K562 (cell line): ENCODE measurements at regions not wholly inside any gene's neighbourhood (a gene's known extent, or its start where the extent isn't known, plus 50 kb on each side); places are given as distances from the start of the nearest gene placed in this dataset.

Experiments used
- ATAC-seq: fragments of 200-7000 bp; cut with Tn5 transposase; 3 replicates; pipeline ENCODE4 v1.9.1; 2020; ENCODE audit warnings: moderate library complexity
- BruUV-seq: library from RNA; stranded (reverse); fragments of 400-500 nt; replicated peaks from 2 replicates; lab custom pipeline; 2021; lab: Mats Ljungman, UMichigan
- CTCF ChIA-PET: fragments of 300-600 bp; formaldehyde crosslinking; extraction: SDS; loops from one replicate; lab custom pipeline; 2021; ENCODE audit warnings: low intra/inter-chr PET ratio; lab: Yijun Ruan, JAX
- POLR2A ChIA-PET: fragments of 300-600, 350-650 bp; sonication (Branson Sonifier 250); formaldehyde crosslinking; extraction: SDS; loops from one replicate; lab custom pipeline; 2021; ENCODE audit warnings: antibody characterized with exemption, inconsistent platforms; lab: Yijun Ruan, JAX
- DNase-seq, 4 experiments: peaks; one replicate each; pipeline versions ENCODE4 v3.0.0 to v3.0.0-alpha.2; 2011 to 2018; ENCODE audit warnings: low spot score in 3 of 4, mixed read lengths in 3 of 4; ENCODE audit errors: extremely low read depth in 1 of 4
- FAIRE-seq: peaks from 2 replicates; lab custom pipeline; 2011; peaks lifted over from hg19 to GRCh38; lab: Jason Lieb, UNC
- H2AFZ ChIP-seq: 2 replicates; pipeline ENCODE4 v1.6.0; 2011; ENCODE audit warnings: low read depth, low read length, control low read depth, inconsistent platforms
- H3K27ac ChIP-seq: fragments of 200-600 bp; 3 replicates; pipeline ENCODE4 v1.8.0; 2011; ENCODE audit warnings: low read depth, mild to moderate bottlenecking, control low read depth, inconsistent platforms, low read length, moderate library complexity, mixed read lengths; ENCODE audit errors: extremely low read depth
- H3K27me3 ChIP-seq, 2 experiments: fragments of 300-600 bp in 1 of 2; 2 replicates in 1 of 2; 3 replicates in 1 of 2; pipeline versions ENCODE4 v1.6.0 to v1.8.0; 2011; ENCODE audit warnings: inconsistent platforms in 2 of 2, low read length in 2 of 2, mild to moderate bottlenecking in 1 of 2, mixed read lengths in 1 of 2, moderate library complexity in 1 of 2; ENCODE audit not compliant: control insufficient read depth in 2 of 2, insufficient read depth in 2 of 2
- H3K36me3 ChIP-seq: fragments of 300-600 bp; 3 replicates; pipeline ENCODE4 v1.8.0; 2011; ENCODE audit warnings: mild to moderate bottlenecking, low read length, inconsistent platforms; ENCODE audit not compliant: control insufficient read depth, insufficient read depth
- H3K4me1 ChIP-seq, 2 experiments: fragments of 200-600 bp in 1 of 2; replicated peaks in 1 of 2; 2 replicates in 1 of 2; 3 replicates in 1 of 2; pipeline versions ENCODE4 v1.5.1 to v1.8.0; 2011; ENCODE audit warnings: inconsistent platforms in 2 of 2, low read length in 2 of 2, mild to moderate bottlenecking in 1 of 2, mixed read lengths in 1 of 2, moderate library complexity in 1 of 2; ENCODE audit not compliant: control insufficient read depth in 2 of 2, insufficient read depth in 2 of 2
- H3K4me2 ChIP-seq: 2 replicates; pipeline ENCODE4 v1.6.1; 2011; ENCODE audit warnings: low read length, control low read depth, inconsistent platforms, mixed read lengths; ENCODE audit not compliant: insufficient read depth
- H3K4me3 ChIP-seq: fragments of 200-600 bp; sonication (generic), shearing (Covaris generic); 2 replicates; pipeline ENCODE4 v1.5.1; 2016; ENCODE audit warnings: control low read depth, inconsistent platforms
- H3K79me2 ChIP-seq: fragments of 200-600 bp; 3 replicates; pipeline ENCODE4 v1.8.0; 2011; ENCODE audit warnings: low read length, inconsistent platforms; ENCODE audit not compliant: control insufficient read depth, insufficient read depth
- H3K9ac ChIP-seq, 2 experiments: 2 replicates each; pipeline versions ENCODE4 v1.6.0 to v1.6.1; 2011; ENCODE audit warnings: low read depth in 2 of 2, low read length in 2 of 2, control low read depth in 1 of 2, inconsistent platforms in 1 of 2, mild to moderate bottlenecking in 1 of 2, mixed read lengths in 1 of 2; ENCODE audit not compliant: insufficient read depth in 1 of 2
- H3K9me1 ChIP-seq: one replicate; pipeline ENCODE4 v1.6.0; 2011; ENCODE audit warnings: inconsistent platforms, mild to moderate bottlenecking, low read length, moderate library complexity; ENCODE audit not compliant: control insufficient read depth, insufficient read depth
- H3K9me3 ChIP-seq: replicated peaks from 2 replicates; pipeline ENCODE4 v1.5.1; 2011; ENCODE audit warnings: low read depth, low read length, inconsistent platforms; ENCODE audit not compliant: control insufficient read depth, insufficient read depth
- H4K20me1 ChIP-seq: replicated peaks from 2 replicates; pipeline ENCODE4 v1.6.1; 2011; ENCODE audit warnings: low read length, inconsistent platforms, mixed read lengths; ENCODE audit not compliant: control insufficient read depth, insufficient read depth
- CBFA2T3 ChIP-seq: fragments of 450-650 bp; IDR thresholded peaks from 2 replicates; pipeline ENCODE4 v1.6.1; 2017
- HMG20A ChIP-seq: fragments of 450-650 bp; formaldehyde crosslinking; conservative IDR thresholded peaks from 2 replicates; pipeline ENCODE4 v1.4.0; 2020; ENCODE audit warnings: mild to moderate bottlenecking, mixed read lengths
- PURB ChIP-seq: sonication (generic); formaldehyde crosslinking; IDR thresholded peaks from 2 replicates; pipeline ENCODE4 v1.9.0; 2021; ENCODE audit warnings: low read depth, mild to moderate bottlenecking, missing genetic modification reagents
- RAD21 ChIP-seq, 2 experiments: fragments of 250-450 bp in 1 of 2; fragments of 450-650 bp in 1 of 2; sonication (Bioruptor Pico) in 1 of 2; formaldehyde crosslinking in 1 of 2; IDR thresholded peaks in 1 of 2; conservative IDR thresholded peaks in 1 of 2; 2 replicates each; pipeline versions ENCODE4 v1.4.0 to v1.8.0; 2020 to 2022; ENCODE audit warnings: mild to moderate bottlenecking in 2 of 2, moderate library complexity in 1 of 2
- TGIF2 ChIP-seq: sonication (generic); formaldehyde crosslinking; IDR thresholded peaks from 2 replicates; pipeline ENCODE4 v1.8.1; 2022; ENCODE audit warnings: mild to moderate bottlenecking, missing genetic modification reagents, moderate library complexity
- ZC3H8 ChIP-seq: fragments of 450-650 bp; IDR thresholded peaks from 2 replicates; pipeline ENCODE4 v1.6.1; 2017
- ZNF3 ChIP-seq: fragments of 250-450 bp; sonication (Bioruptor Pico); IDR thresholded peaks from 2 replicates; pipeline ENCODE4 v1.5.0; 2021; ENCODE audit warnings: mild to moderate bottlenecking, moderate library complexity
- WGBS: fragments of 100-300 bp; shearing (Covaris generic); methylation state at CpG from one replicate; pipeline ENCODE4 v1.1.6; 2016; ENCODE audit warnings: low coverage, mixed read lengths; ENCODE audit not compliant: insufficient coverage; ENCODE audit errors: missing lambda C conversion rate; 5-methylcytosine and 5-hydroxymethylcytosine counted together
- in situ Hi-C: fragments of 300-500 bp; cut with MboI; formaldehyde crosslinking; loops from 4 replicates; pipeline ENCODE4 v1.15.0; 2018; ENCODE audit warnings: inconsistent platforms, mixed read lengths
- intact Hi-C: fragments of 100-400 bp; cut with micrococcal nuclease; formaldehyde crosslinking; loops from 2 replicates; pipeline ENCODE4 v1.14.2; 2022
- TF ChIP-seq, protein P1 (sequence below): fragments of 450-650 bp; IDR thresholded peaks from 2 replicates; pipeline ENCODE4 v1.6.1; 2016
- TF ChIP-seq, protein P2 (sequence below): fragments of 250-450 bp; sonication (Bioruptor Pico); IDR thresholded peaks from 2 replicates; pipeline ENCODE4 v1.5.1; 2021; ENCODE audit warnings: mild to moderate bottlenecking
- TF ChIP-seq, protein P3 (sequence below): sonication (generic); formaldehyde crosslinking; IDR thresholded peaks from 2 replicates; pipeline ENCODE4 v1.9.0; 2022; ENCODE audit warnings: mild to moderate bottlenecking, missing genetic modification reagents
- TF ChIP-seq, protein P4 (sequence below): IDR thresholded peaks from 2 replicates; pipeline ENCODE4 v1.6.1; 2011; ENCODE audit warnings: borderline replicate concordance, low read depth, mild to moderate bottlenecking, moderate library complexity, low read length; ENCODE audit not compliant: insufficient read depth, poor library complexity, severe bottlenecking

DNA sequence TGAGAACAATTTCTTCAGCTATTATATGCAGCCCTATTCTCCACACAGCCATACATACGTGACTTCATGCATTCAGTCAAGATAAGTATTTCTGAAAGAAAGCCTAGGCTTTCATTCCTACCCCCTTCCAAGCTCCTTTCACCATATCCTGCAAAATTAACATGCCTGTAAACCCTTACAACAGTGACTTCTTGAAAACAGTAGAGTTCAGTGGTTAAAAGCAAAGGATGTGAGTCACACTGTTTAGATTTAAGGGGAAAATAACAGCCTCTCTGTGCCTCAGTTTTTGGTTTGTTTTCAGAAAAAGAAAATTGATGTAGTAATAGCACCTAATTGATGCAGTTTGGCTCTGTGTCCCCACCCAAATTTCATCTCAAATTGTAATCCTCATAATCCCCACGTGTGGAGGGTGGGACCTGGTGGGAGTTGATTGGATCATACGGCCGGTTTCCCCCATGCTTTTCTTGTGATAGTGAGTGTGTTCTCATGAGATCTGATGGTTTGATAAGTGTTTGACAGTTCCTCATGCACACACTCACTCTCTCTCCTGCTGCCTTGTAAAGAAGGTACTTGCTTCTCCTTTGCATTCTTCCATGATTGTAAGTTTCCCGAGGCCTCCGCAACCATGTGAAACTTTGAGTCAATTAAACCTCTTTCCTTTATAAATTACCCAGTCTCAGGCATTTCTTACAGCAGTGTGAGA is 264.8 kb downstream of the CETN3 start (continued):
- TF ChIP-seq TGIF2 (CRISPR knock-in tag) = no peak

DNA sequence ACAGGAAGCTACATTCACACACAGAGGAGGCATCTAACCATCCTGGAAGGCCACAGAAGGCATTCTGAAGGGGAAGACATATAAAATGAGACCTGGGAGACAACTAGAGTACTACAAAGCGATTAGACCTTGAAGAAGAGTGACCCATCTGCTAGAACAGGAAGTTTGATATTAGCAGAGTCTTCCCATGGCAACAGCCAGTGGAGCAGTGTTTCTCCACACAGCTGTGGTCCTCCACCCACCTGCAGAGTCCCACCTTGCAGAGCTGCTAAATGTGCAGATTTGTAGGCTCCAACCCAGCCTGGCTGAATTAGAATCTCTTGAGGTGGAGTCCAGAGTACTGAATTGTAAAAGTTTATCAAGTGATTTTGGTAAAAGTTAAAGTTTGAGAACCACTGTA is 267.0 kb downstream of the CETN3 start:
- Histone ChIP-seq H2AFZ (no peak overlapping the region), H3K27ac (no peak overlapping the region), H3K27me3 (no peaks in the 10 kb centered on the region), H3K36me3 (no peaks in the 10 kb centered on the region), H3K4me2 (no peak overlapping the region), H3K79me2 (no peaks in the 10 kb centered on the region), H4K20me1 (no peaks in the 10 kb centered on the region), H3K9ac (no peak overlapping the region), H3K4me3 (no peak overlapping the region), H3K9me1 (no peaks in the 10 kb centered on the region), H3K4me1 (no peaks in the 10 kb centered on the region), H3K9me3 (no peaks in the 10 kb centered on the region)
- ATAC-seq (no peak), FAIRE-seq (no peak), DNase-seq (no peak)
- in situ Hi-C loops = no loop called here
- intact Hi-C loops = no loop called here
- BruUV-seq = no TSS peak
- WGBS = 0% methylated on average over 1 of the region's 1 CpG
- ChIA-PET POLR2A (no interaction called here), CTCF (no interaction called here)
- TF ChIP-seq, protein P1, sequence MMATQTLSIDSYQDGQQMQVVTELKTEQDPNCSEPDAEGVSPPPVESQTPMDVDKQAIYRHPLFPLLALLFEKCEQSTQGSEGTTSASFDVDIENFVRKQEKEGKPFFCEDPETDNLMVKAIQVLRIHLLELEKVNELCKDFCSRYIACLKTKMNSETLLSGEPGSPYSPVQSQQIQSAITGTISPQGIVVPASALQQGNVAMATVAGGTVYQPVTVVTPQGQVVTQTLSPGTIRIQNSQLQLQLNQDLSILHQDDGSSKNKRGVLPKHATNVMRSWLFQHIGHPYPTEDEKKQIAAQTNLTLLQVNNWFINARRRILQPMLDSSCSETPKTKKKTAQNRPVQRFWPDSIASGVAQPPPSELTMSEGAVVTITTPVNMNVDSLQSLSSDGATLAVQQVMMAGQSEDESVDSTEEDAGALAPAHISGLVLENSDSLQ = no peak
- TF ChIP-seq, protein P2, sequence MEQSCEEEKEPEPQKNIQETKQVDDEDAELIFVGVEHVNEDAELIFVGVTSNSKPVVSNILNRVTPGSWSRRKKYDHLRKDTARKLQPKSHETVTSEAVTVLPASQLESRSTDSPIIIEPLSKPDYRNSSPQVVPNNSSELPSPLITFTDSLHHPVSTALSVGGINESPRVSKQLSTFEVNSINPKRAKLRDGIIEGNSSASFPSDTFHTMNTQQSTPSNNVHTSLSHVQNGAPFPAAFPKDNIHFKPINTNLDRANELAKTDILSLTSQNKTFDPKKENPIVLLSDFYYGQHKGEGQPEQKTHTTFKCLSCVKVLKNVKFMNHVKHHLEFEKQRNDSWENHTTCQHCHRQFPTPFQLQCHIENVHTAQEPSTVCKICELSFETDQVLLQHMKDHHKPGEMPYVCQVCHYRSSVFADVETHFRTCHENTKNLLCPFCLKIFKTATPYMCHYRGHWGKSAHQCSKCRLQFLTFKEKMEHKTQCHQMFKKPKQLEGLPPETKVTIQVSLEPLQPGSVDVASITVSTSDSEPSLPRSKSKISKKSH (CRISPR knock-in tag) = no peak
- TF ChIP-seq HMG20A (CRISPR knock-in tag) = no peak
- TF ChIP-seq CBFA2T3 = no peak
- TF ChIP-seq ZC3H8 = no peak
- TF ChIP-seq RAD21 (CRISPR knock-in tag; conservative IDR thresholded peaks at IDR 0.05 in 1 of 2, IDR thresholded peaks at IDR 0.05 in 1 of 2) = no peak
- TF ChIP-seq ZNF3 (CRISPR knock-in tag) = no peak
- TF ChIP-seq, protein P3, sequence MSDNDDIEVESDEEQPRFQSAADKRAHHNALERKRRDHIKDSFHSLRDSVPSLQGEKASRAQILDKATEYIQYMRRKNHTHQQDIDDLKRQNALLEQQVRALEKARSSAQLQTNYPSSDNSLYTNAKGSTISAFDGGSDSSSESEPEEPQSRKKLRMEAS (CRISPR knock-in tag) = no peak
- no peak for TF ChIP-seq PURB (CRISPR knock-in tag)
- TF ChIP-seq, protein P4, sequence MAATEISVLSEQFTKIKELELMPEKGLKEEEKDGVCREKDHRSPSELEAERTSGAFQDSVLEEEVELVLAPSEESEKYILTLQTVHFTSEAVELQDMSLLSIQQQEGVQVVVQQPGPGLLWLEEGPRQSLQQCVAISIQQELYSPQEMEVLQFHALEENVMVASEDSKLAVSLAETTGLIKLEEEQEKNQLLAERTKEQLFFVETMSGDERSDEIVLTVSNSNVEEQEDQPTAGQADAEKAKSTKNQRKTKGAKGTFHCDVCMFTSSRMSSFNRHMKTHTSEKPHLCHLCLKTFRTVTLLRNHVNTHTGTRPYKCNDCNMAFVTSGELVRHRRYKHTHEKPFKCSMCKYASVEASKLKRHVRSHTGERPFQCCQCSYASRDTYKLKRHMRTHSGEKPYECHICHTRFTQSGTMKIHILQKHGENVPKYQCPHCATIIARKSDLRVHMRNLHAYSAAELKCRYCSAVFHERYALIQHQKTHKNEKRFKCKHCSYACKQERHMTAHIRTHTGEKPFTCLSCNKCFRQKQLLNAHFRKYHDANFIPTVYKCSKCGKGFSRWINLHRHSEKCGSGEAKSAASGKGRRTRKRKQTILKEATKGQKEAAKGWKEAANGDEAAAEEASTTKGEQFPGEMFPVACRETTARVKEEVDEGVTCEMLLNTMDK = no peak
